Vagina (tissue), 2 donors: ENCODE measurements at regions not wholly inside any gene's neighbourhood (a gene's known extent, or its start where the extent isn't known, plus 50 kb on each side); places are given as distances from the start of the nearest gene placed in this dataset.

Experiments
- POLR2A ChIP-seq, 2 donors: fragments of 450-650 bp; IDR thresholded peaks; one replicate each; pipeline ENCODE4 v1.6.1; 2017; ENCODE audit warnings: antibody characterized with exemption in 2 of 2, mild to moderate bottlenecking in 2 of 2, moderate library complexity in 2 of 2
- TF ChIP-seq, protein P1 (sequence below), 3 experiments: fragments of 450-650 bp in 2 of 3; fragments of 200-600 bp in 1 of 3; sonication (generic) in 1 of 3; IDR thresholded peaks; one replicate each; pipeline ENCODE4 v1.5.1; 2017 to 2019; ENCODE audit warnings: antibody characterized with exemption in 3 of 3, mild to moderate bottlenecking in 2 of 3, moderate library complexity in 2 of 3

DNA sequence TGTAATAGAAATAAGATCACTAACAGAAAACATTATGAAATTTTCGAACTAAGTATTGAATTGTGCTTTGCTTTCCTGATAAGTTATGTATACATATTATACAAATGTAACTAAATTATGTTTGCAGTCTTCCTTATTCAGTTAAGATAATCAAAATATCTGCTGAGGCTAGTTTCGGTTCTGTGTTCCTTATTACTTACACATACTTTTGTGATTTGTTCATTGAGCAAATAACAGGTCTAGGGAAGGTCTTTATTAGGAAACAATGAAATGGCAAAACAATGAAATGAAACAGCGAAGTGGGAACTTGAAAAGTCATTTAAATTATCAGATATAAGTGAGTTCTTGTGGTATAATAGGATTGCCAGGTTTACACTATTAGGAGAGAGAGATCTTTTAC lies 352.4 kb downstream of the GRIA2 start:
- TF ChIP-seq, protein P1, sequence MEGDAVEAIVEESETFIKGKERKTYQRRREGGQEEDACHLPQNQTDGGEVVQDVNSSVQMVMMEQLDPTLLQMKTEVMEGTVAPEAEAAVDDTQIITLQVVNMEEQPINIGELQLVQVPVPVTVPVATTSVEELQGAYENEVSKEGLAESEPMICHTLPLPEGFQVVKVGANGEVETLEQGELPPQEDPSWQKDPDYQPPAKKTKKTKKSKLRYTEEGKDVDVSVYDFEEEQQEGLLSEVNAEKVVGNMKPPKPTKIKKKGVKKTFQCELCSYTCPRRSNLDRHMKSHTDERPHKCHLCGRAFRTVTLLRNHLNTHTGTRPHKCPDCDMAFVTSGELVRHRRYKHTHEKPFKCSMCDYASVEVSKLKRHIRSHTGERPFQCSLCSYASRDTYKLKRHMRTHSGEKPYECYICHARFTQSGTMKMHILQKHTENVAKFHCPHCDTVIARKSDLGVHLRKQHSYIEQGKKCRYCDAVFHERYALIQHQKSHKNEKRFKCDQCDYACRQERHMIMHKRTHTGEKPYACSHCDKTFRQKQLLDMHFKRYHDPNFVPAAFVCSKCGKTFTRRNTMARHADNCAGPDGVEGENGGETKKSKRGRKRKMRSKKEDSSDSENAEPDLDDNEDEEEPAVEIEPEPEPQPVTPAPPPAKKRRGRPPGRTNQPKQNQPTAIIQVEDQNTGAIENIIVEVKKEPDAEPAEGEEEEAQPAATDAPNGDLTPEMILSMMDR (IDR thresholded peaks at IDR 0.05), result no peak
- no peak for TF ChIP-seq POLR2A (IDR thresholded peaks at IDR 0.05)
